GM21381 (cell line): ENCODE measurements at regions not wholly inside any gene's neighbourhood (a gene's known extent, or its start where the extent isn't known, plus 50 kb on each side); places are given as distances from the start of the nearest gene placed in this dataset.

Experiments
- ATAC-seq: cut with Tn5 transposase; IDR thresholded peaks from one replicate; pipeline ENCODE4 v1.9.1; 2021; ENCODE audit warnings: mild to moderate bottlenecking, moderate library complexity; ENCODE audit not compliant: unreplicated experiment

DNA sequence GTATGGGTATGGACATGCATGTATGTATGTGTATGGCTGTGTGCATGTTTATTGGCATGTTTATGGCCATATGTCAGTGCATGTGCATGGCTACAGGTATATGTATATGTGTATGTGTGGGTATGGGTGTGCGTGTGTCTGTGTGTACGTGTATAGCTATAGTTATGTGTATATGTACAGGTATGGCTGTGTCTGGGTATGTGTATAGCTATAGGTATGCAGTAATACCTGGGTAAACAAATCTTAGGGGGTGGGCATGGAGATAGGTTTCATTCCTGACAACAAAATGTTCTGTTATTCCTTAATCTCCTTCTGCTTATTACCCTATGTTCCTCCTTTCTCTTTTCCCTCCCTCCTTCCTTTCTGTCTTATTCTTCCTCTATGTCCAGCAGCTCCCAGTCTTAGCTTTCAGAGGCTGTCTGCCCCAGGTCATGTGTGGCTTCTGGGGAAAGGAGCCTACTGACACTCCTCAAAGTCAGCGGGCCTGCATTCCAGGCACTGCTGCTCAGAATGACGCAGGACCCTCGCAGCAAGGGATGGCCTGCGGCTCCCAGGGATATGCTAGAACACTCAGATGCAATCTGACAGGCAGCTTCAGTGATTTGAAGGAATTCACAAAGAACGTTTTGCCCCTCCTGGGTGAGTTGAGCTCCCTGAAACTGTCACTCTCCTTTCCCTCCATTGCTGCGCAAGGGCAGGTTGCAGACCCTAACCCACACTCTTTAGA lies 139.3 kb upstream of the PHACTR1 start:
- no peak for ATAC-seq

DNA sequence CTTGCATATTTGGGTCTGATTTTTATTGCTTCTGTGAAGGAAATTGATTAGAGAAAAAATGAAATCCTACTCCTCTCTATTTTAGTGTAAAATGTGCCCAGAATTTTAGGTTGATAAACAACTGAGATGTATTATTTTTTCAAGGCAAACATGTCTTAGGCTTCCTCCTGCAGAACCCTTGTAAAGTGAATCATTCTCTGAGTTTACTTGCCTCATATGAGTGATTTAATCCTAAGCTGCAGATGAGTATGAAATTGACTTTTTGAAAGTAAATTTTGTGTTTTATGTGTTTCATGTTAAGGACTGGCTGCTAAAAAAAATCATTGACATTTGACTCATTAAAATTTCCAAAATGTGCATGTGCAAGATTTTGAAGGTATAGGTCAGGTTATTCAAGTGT lies 138.5 kb upstream of the PHACTR1 start:
- no peak for ATAC-seq

DNA sequence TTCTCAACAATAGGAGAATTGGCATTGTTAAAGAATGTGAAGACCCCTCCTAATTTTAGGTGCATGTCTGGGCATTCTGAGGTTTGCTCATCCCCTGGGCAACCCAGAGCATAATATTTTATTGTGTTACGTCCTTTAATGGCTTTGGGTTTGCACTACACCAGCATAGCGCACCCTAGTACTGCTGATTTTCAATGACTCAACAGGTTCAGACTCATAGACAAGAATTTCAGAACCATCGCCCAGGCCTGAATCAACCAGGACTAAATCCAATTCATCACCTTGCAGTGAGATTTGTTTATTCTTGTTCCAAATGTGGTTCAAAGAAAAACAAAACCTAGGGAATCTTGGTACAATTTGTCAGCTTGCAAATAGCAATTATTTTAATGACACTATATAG lies 137.8 kb upstream of the PHACTR1 start:
- no peak for ATAC-seq

DNA sequence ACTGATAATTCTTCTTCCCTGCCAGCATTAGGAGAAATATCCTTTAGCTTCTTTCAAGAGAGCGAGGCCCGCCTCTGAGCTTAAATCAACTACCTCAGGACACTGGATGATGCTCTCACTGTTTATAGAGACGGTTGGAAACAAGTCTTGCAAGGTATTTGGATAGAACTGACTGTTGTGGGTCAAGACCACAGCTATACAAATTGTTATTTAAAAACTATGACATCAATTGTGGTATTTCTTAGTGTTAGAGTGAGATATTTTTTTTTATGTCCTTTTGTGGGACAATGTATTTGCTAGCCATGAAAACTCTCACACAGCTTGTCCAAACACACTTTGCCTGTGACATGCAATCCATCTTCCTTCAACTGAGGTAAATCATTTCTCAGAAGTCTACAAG lies 136.3 kb upstream of the PHACTR1 start:
- no peak for ATAC-seq

- ATAC-seq = no peak
These were observed 134.0 kb upstream of the PHACTR1 start for GRCh38 chr6:12582421-12583110.

GRCh38 chr6:12584631-12585405 lies 131.7 kb upstream of the PHACTR1 start:
- no peak for ATAC-seq

GRCh38 chr6:12585497-12585958 lies 131.0 kb upstream of the PHACTR1 start:
- ATAC-seq = no peak

GRCh38 chr6:12586721-12587480 lies 129.7 kb upstream of the PHACTR1 start:
- no peak for ATAC-seq

DNA sequence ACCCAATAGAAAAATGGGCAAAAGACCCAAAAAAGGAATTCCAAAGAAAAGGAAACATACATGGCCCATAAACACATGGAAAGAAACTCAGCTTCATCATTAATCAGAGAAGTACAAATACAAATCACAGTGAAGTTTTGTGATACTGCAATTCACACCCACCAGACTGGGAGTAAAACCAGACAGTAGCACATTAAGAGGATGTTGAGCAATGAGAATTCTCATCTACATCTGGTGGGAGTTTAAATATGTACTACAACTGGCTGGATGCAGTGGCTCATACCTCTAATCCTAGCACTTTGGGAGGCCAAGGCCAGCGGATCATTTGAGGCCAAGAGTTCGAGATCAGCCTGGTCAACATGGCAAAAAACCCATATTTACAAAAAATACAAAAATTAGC lies 125.7 kb upstream of the PHACTR1 start:
- ATAC-seq = no peak

GRCh38 chr6:12592634-12593033 lies 123.9 kb upstream of the PHACTR1 start:
- no peak for ATAC-seq

- no peak for ATAC-seq
These were observed 122.6 kb upstream of the PHACTR1 start for GRCh38 chr6:12593771-12594529.

DNA sequence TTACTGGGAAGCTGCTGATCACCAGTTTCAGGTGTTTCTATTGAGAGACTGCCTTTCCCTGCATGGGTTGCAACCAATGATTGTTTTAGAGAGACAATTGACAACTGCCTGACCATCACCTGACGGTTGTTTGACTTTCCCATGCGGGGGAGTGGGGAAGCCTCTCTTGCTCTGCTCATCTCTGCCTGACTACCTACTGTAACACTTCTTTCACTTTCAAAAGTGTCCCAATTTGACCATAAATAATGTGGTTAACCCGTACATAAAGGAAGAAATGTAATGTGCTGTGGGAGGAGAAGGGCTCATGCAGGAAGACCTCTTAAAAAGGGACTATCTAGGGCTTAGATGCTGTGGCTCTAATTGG lies 122.1 kb upstream of the PHACTR1 start:
- no peak for ATAC-seq

GRCh38 chr6:12595161-12595811 lies 121.3 kb upstream of the PHACTR1 start:
- peak; percentile 51 for ATAC-seq

DNA sequence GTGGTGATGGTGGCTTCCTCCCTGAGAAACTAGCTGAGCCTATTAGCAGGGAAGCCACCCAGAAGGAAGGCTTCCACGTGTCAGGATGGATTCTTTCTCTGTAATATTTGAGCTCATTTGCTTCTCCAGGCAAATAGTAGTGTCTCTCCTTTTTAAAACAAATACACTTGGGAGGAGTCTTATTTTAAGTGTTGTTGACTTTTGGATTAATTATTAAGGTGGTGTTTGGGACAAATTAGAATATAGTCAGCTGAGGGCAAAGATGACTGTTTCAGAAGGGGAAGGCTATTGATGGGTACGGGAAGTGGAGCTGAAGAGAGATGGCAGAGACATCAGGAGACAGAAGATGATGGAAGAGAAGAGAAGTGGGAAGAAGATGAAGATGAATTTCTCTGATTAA lies 119.8 kb upstream of the PHACTR1 start:
- ATAC-seq = no peak

DNA sequence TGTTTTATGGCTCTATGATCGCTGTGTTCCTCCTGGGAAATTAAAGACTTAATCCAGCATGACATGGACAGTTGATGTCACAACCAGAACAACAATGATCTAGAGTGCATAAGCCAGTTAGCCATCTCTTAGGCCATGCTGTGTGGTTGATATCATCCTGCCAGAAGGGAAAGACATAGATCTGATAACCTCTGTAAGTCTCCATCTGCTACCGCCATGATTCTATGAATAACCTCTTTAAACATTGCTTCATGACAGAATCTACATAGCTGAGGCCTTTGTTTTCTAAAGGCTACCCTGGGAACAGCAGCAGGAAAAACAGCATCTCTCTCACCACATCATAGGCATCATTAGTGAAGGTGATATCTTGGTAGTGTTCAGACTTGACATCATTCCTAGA lies 117.6 kb upstream of the PHACTR1 start:
- no peak for ATAC-seq

GRCh38 chr6:12601881-12602280 lies 114.7 kb upstream of the PHACTR1 start:
- no peak for ATAC-seq

DNA sequence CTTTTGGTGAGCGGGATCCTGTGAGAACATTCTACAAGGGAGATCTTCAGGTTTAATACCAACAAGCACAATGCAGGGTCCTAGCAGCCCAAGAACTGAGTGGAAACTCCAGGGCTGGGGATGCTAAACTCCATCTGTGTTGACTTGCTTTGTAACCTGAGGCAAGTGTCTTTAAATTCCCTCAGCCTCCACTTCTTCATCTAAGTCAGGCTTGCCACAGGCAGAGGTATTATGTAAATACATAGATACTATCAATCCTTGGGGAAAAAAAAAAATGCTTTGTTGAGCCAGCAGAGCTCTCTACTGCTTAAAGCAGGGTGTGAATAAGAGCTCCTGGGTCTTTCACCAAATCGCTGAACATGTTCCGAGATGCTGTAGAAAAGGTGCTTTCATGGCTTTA lies 114.2 kb upstream of the PHACTR1 start:
- ATAC-seq = no peak

- ATAC-seq = no peak
These were observed 113.5 kb upstream of the PHACTR1 start for GRCh38 chr6:12602951-12603672.

- no peak for ATAC-seq
These were observed 112.9 kb upstream of the PHACTR1 start for GRCh38 chr6:12603673-12604049.
